Gastroesophageal sphincter (tissue), 3 donors: ENCODE measurements at regions not wholly inside any gene's neighbourhood (a gene's known extent, or its start where the extent isn't known, plus 50 kb on each side); places are given as distances from the start of the nearest gene placed in this dataset.

Experiments
- POLR2AphosphoS5 ChIP-seq: sonication (generic); formaldehyde crosslinking; IDR thresholded peaks from one replicate; pipeline ENCODE4 v1.6.1; 2017; ENCODE audit warnings: antibody characterized with exemption
- TF ChIP-seq, protein P1 (sequence below), 4 experiments: fragments of 200-600 bp in 2 of 4; fragments of 450-650 bp in 2 of 4; sonication (generic) in 1 of 4; IDR thresholded peaks; one replicate each; pipeline ENCODE4 v1.5.1; 2017 to 2019; ENCODE audit warnings: antibody characterized with exemption in 4 of 4, mild to moderate bottlenecking in 2 of 4, moderate library complexity in 2 of 4

DNA sequence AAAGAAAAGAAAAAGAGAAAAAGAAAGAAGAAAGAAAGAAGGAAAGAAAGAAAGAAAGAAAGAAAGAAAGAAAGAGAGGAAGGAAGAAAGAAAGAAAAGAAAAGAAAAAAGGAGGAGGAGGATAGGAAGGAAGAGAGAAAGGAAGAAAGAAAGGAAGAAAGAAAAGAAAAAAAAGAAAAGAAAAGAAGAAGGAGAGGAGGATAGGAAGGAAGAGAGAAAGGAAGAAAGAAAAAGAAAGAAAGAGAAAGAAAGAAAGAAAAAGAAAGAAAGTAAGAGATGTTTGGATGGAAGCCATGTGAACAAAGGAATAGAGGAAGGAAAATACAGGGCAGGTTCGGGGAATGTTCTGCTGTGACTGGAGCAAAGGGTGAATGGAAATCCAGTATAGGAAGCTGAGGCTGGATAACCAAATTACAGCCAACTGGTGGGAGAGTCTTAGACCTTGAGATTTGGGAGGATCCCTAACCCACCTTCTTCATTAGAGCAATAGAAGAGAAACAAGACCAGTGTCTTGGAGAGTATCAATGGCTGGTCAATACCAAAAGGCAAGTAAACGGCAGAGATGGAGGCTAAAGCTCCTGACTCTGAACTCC lies 94.9 kb downstream of the RASSF10 start:
- no peak for TF ChIP-seq POLR2AphosphoS5
- TF ChIP-seq, protein P1, sequence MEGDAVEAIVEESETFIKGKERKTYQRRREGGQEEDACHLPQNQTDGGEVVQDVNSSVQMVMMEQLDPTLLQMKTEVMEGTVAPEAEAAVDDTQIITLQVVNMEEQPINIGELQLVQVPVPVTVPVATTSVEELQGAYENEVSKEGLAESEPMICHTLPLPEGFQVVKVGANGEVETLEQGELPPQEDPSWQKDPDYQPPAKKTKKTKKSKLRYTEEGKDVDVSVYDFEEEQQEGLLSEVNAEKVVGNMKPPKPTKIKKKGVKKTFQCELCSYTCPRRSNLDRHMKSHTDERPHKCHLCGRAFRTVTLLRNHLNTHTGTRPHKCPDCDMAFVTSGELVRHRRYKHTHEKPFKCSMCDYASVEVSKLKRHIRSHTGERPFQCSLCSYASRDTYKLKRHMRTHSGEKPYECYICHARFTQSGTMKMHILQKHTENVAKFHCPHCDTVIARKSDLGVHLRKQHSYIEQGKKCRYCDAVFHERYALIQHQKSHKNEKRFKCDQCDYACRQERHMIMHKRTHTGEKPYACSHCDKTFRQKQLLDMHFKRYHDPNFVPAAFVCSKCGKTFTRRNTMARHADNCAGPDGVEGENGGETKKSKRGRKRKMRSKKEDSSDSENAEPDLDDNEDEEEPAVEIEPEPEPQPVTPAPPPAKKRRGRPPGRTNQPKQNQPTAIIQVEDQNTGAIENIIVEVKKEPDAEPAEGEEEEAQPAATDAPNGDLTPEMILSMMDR (IDR thresholded peaks at IDR 0.05): no peak
